CD4-positive, alpha-beta T cell treated with Interleukin-4 for 4 hours (primary cell): ENCODE measurements at regions not wholly inside any gene's neighbourhood (a gene's known extent, or its start where the extent isn't known, plus 50 kb on each side); places are given as distances from the start of the nearest gene placed in this dataset.
"Not testable (repeated sequence)": the region's sequence is repeated elsewhere in the genome, so short reads cannot be mapped to it uniquely, and the experiment has no call there.

ENCODE experiments used
- DNase-seq: peaks from one replicate; pipeline ENCODE4 v3.0.0-alpha.2; 2020

GRCh38 chrX:112997991-112998390 lies 157.4 kb upstream of the AMOT start:
- DNase-seq, result no peak

GRCh38 chrX:112991801-112992200 lies 151.2 kb upstream of the AMOT start:
- DNase-seq, result no peak

- no peak for DNase-seq
Measured at GRCh38 chrX:112979879-112980278, 139.2 kb upstream of the AMOT start.

GRCh38 chrX:112968351-112969133 lies 127.9 kb upstream of the AMOT start:
- DNase-seq, result no peak

- DNase-seq, result no peak
Measured at GRCh38 chrX:112967903-112968302, 127.3 kb upstream of the AMOT start.

GRCh38 chrX:112967341-112967740 lies 126.7 kb upstream of the AMOT start:
- no peak for DNase-seq

- no peak for DNase-seq
Measured at GRCh38 chrX:112961981-112962380, 121.3 kb upstream of the AMOT start.

GRCh38 chrX:112947981-112948615 lies 107.5 kb upstream of the AMOT start:
- no peak for DNase-seq

- DNase-seq, result no peak
Measured at GRCh38 chrX:112946227-112946626, 105.6 kb upstream of the AMOT start.

- no peak for DNase-seq
Measured at GRCh38 chrX:112945826-112946225, 105.2 kb upstream of the AMOT start.

- no peak for DNase-seq
Measured at GRCh38 chrX:112941209-112941837, 100.7 kb upstream of the AMOT start.

GRCh38 chrX:112935029-112935428 lies 94.4 kb upstream of the AMOT start:
- DNase-seq, result no peak

- no peak for DNase-seq
Measured at GRCh38 chrX:112931900-112932299, 91.3 kb upstream of the AMOT start.

GRCh38 chrX:112931478-112931877 lies 90.8 kb upstream of the AMOT start:
- no peak for DNase-seq

GRCh38 chrX:112923381-112923780 lies 82.8 kb upstream of the AMOT start:
- not testable (repeated sequence) for DNase-seq

GRCh38 chrX:112913807-112914206 lies 73.2 kb upstream of the AMOT start:
- no peak for DNase-seq

- DNase-seq, result no peak
Measured at GRCh38 chrX:112910418-112910817, 69.8 kb upstream of the AMOT start.

- DNase-seq, result no peak
Measured at GRCh38 chrX:112901869-112902725, 61.5 kb upstream of the AMOT start.

- DNase-seq, result no peak
Measured at GRCh38 chrX:112896051-112896450, 55.4 kb upstream of the AMOT start.
